HCT116 (cell line): ENCODE measurements at regions not wholly inside any gene's neighbourhood (a gene's known extent, or its start where the extent isn't known, plus 50 kb on each side); places are given as distances from the start of the nearest gene placed in this dataset.

ENCODE experiments used
- RAD21 ChIP-seq: IDR thresholded peaks from 2 replicates; pipeline ENCODE4 v1.6.1; 2012; ENCODE audit warnings: low read depth, mild to moderate bottlenecking
- SP1 ChIP-seq: IDR thresholded peaks from 2 replicates; pipeline ENCODE4 v1.6.1; 2012; ENCODE audit warnings: low read depth
- SRF ChIP-seq: IDR thresholded peaks from 2 replicates; pipeline ENCODE4 v1.6.1; 2012; ENCODE audit warnings: low read depth
- YY1 ChIP-seq: IDR thresholded peaks from 2 replicates; pipeline ENCODE4 v1.6.1; 2011; ENCODE audit warnings: low read length, low read depth, moderate library complexity, mild to moderate bottlenecking; ENCODE audit not compliant: insufficient replicate concordance; ENCODE audit errors: extremely low read depth

- no peak for TF ChIP-seq YY1
- no peak for TF ChIP-seq RAD21
- no peak for TF ChIP-seq SP1
- TF ChIP-seq SRF: no peak
These were observed 199.9 kb downstream of the UBE3A start for GRCh38 chr15:25238716-25239470.
